ENCODE measurements at regions not wholly inside any gene's neighbourhood (a gene's known extent, or its start where the extent isn't known, plus 50 kb on each side); places are given as distances from the start of the nearest gene placed in this dataset.
"Not testable (repeated sequence)": the region's sequence is repeated elsewhere in the genome, so short reads cannot be mapped to it uniquely, and the experiment has no call there.

- not testable (repeated sequence) for DNase-seq
Measured at GRCh38 chr9:39463696-39464095, 108.2 kb downstream of the SPATA31A1 start.

GRCh38 chr9:39464122-39464777, 108.8 kb downstream of the SPATA31A1 start:
- DNase-seq = peak; percentile 68

GRCh38 chr9:39474499-39474898, 119.0 kb downstream of the SPATA31A1 start:
- DNase-seq = not testable (repeated sequence)

GRCh38 chr9:39483073-39483472, 127.6 kb downstream of the SPATA31A1 start:
- not testable (repeated sequence) for DNase-seq

GRCh38 chr9:39483880-39484279, 128.4 kb downstream of the SPATA31A1 start:
- not testable (repeated sequence) for DNase-seq

GRCh38 chr9:39484292-39484691, 128.8 kb downstream of the SPATA31A1 start:
- not testable (repeated sequence) for DNase-seq

GRCh38 chr9:39487477-39487876, 132.0 kb downstream of the SPATA31A1 start:
- DNase-seq = not testable (repeated sequence)

- not testable (repeated sequence) for DNase-seq
Measured at GRCh38 chr9:39496248-39496647, 140.8 kb downstream of the SPATA31A1 start.

- not testable (repeated sequence) for DNase-seq
Measured at GRCh38 chr9:39503178-39503577, 147.7 kb downstream of the SPATA31A1 start.

GRCh38 chr9:39527387-39528029, 172.0 kb downstream of the SPATA31A1 start:
- not testable (repeated sequence) for DNase-seq

GRCh38 chr9:39532597-39532996, 177.1 kb downstream of the SPATA31A1 start:
- DNase-seq = not testable (repeated sequence)

- not testable (repeated sequence) for DNase-seq
Measured at GRCh38 chr9:39533001-39533762, 177.7 kb downstream of the SPATA31A1 start.

GRCh38 chr9:39533763-39534548, 178.5 kb downstream of the SPATA31A1 start:
- not testable (repeated sequence) for DNase-seq

- not testable (repeated sequence) for DNase-seq
Measured at GRCh38 chr9:39534897-39535296, 179.4 kb downstream of the SPATA31A1 start.

- not testable (repeated sequence) for DNase-seq
Measured at GRCh38 chr9:39542157-39542556, 186.7 kb downstream of the SPATA31A1 start.

- DNase-seq = not testable (repeated sequence)
Measured at GRCh38 chr9:39545079-39545478, 189.6 kb downstream of the SPATA31A1 start.

- DNase-seq = not testable (repeated sequence)
Measured at GRCh38 chr9:39550573-39550972, 195.1 kb downstream of the SPATA31A1 start.

GRCh38 chr9:39551544-39551943, 196.1 kb downstream of the SPATA31A1 start:
- not testable (repeated sequence) for DNase-seq

- DNase-seq = not testable (repeated sequence)
Measured at GRCh38 chr9:39552242-39552881, 196.9 kb downstream of the SPATA31A1 start.

GRCh38 chr9:39554352-39554751, 198.9 kb downstream of the SPATA31A1 start:
- DNase-seq = not testable (repeated sequence)

- DNase-seq = not testable (repeated sequence)
Measured at GRCh38 chr9:39559384-39559783, 203.9 kb downstream of the SPATA31A1 start.

- not testable (repeated sequence) for DNase-seq
Measured at GRCh38 chr9:39566782-39567181, 211.3 kb downstream of the SPATA31A1 start.

Data from NCI-H345 (cell line).